H1 (cell line): ENCODE measurements at regions not wholly inside any gene's neighbourhood (a gene's known extent, or its start where the extent isn't known, plus 50 kb on each side); places are given as distances from the start of the nearest gene placed in this dataset.

Source experiments
- CTCF ChIA-PET: fragments of 300-600 bp; sonication (Branson Sonifier 250); formaldehyde crosslinking; loops from one replicate; lab custom pipeline; 2021; ENCODE audit not compliant: partially characterized antibody; lab: Charles Lee
- POLR2A ChIA-PET: fragments of 300-600 bp; sonication (Branson Sonifier 250); formaldehyde crosslinking; loops from one replicate; lab custom pipeline; 2021; ENCODE audit warnings: inconsistent platforms; ENCODE audit not compliant: partially characterized antibody; lab: Charles Lee
- DNase-seq, 2 experiments: peaks; one replicate each; pipeline versions ENCODE4 v3.0.0 to v3.0.0-alpha.2; 2010 to 2022; ENCODE audit warnings: low spot score in 2 of 2, low read depth in 1 of 2, mixed read lengths in 1 of 2
- FAIRE-seq: peaks from 2 replicates; lab custom pipeline; 2011; peaks lifted over from hg19 to GRCh38; lab: Jason Lieb, UNC
- H2AFZ ChIP-seq: 2 replicates; pipeline ENCODE4 v1.8.1; 2012; ENCODE audit warnings: low read length, inconsistent platforms
- H2AK5ac ChIP-seq: 2 replicates; pipeline ENCODE4 v1.6.1; 2013; ENCODE audit warnings: low read depth, low read length
- H2BK120ac ChIP-seq: replicated peaks from 2 replicates; pipeline ENCODE3; 2013; ENCODE audit warnings: low read depth, low read length, inconsistent platforms
- H2BK12ac ChIP-seq: 2 replicates; pipeline ENCODE4 v1.6.1; 2013; ENCODE audit warnings: low read depth, low read length
- H2BK15ac ChIP-seq: 2 replicates; pipeline ENCODE4 v1.6.1; 2013; ENCODE audit warnings: low read length
- H2BK20ac ChIP-seq: 2 replicates; pipeline ENCODE4 v1.6.1; 2013; ENCODE audit warnings: low read length
- H2BK5ac ChIP-seq: 2 replicates; pipeline ENCODE4 v1.6.1; 2013; ENCODE audit warnings: low read depth, low read length
- H3K14ac ChIP-seq: 2 replicates; pipeline ENCODE4 v1.6.1; 2013; ENCODE audit warnings: inconsistent platforms; ENCODE audit not compliant: insufficient read length
- H3K18ac ChIP-seq: 2 replicates; pipeline ENCODE4 v1.6.1; 2013; ENCODE audit warnings: low read length; ENCODE audit errors: extremely low read depth
- H3K23ac ChIP-seq: 2 replicates; pipeline ENCODE4 v1.6.1; 2013; ENCODE audit warnings: inconsistent platforms; ENCODE audit not compliant: insufficient read length
- H3K23me2 ChIP-seq: 2 replicates; pipeline ENCODE4 v1.6.1; 2013; ENCODE audit warnings: low read depth, low read length
- H3K27ac ChIP-seq: 2 replicates; pipeline ENCODE4 v1.6.1; 2011; ENCODE audit warnings: low read depth, low read length, inconsistent platforms
- H3K27me3 ChIP-seq, 4 experiments: replicated peaks in 1 of 4; 1 replicate in 1 of 4; 2 replicates in 3 of 4; pipeline versions ENCODE4 v1.6.1 to v1.8.1; 2011 to 2013; ENCODE audit warnings: low read length in 3 of 4, mild to moderate bottlenecking in 3 of 4, inconsistent platforms in 2 of 4, mixed read lengths in 2 of 4, moderate library complexity in 1 of 4; ENCODE audit not compliant: control insufficient read depth in 3 of 4, insufficient read depth in 3 of 4; ENCODE audit errors: extremely low read depth in 1 of 4
- H3K36me3 ChIP-seq, 4 experiments: 2 replicates each; pipeline versions ENCODE4 v1.6.1 to v1.8.1; 2011 to 2013; ENCODE audit warnings: mild to moderate bottlenecking in 4 of 4, low read length in 3 of 4, moderate library complexity in 2 of 4, control low read depth in 1 of 4, inconsistent platforms in 1 of 4; ENCODE audit not compliant: insufficient read depth in 4 of 4, control insufficient read depth in 2 of 4
- H3K4ac ChIP-seq: replicated peaks from 2 replicates; pipeline ENCODE3; 2013; ENCODE audit warnings: low read length, low read depth, mixed read lengths, inconsistent platforms; ENCODE audit not compliant: insufficient read length
- H3K4me1 ChIP-seq, 4 experiments: replicated peaks in 1 of 4; 1 replicate in 1 of 4; 2 replicates in 3 of 4; pipeline versions ENCODE4 v1.6.1 to v1.8.1; 2011 to 2013; ENCODE audit warnings: low read length in 3 of 4, inconsistent platforms in 2 of 4, mixed read lengths in 1 of 4; ENCODE audit not compliant: insufficient read depth in 4 of 4, control insufficient read depth in 3 of 4
- H3K4me2 ChIP-seq, 2 experiments: 2 replicates each; pipeline versions ENCODE4 v1.6.1 to v1.8.1; 2011 to 2013; ENCODE audit warnings: low read depth in 2 of 2, low read length in 2 of 2, control low read depth in 1 of 2, inconsistent platforms in 1 of 2, mild to moderate bottlenecking in 1 of 2; ENCODE audit not compliant: insufficient read depth in 1 of 2
- H3K4me3 ChIP-seq, 4 experiments: fragments of 200-600, 300-600 bp in 1 of 4; sonication (generic), shearing (Covaris generic), sonication (Bioruptor Twin) in 1 of 4; 2 replicates each; pipeline versions ENCODE4 v1.5.1 to v1.8.1; 2011 to 2016; ENCODE audit warnings: low read length in 4 of 4, low read depth in 3 of 4, control low read depth in 2 of 4, inconsistent platforms in 2 of 4, mild to moderate bottlenecking in 2 of 4, mixed read lengths in 1 of 4, moderate library complexity in 1 of 4; ENCODE audit not compliant: insufficient read depth in 2 of 4; ENCODE audit errors: extremely low read depth in 1 of 4
- H3K56ac ChIP-seq: replicated peaks from 2 replicates; pipeline ENCODE3; 2013; ENCODE audit warnings: low read depth, mild to moderate bottlenecking, mixed read lengths, low read length, inconsistent platforms; ENCODE audit not compliant: insufficient read length
- H3K79me1 ChIP-seq: 2 replicates; pipeline ENCODE4 v1.6.1; 2013; ENCODE audit warnings: low read depth, low read length, control low read depth
- H3K79me2 ChIP-seq, 2 experiments: 2 replicates each; pipeline versions ENCODE4 v1.6.1 to v1.8.1; 2012 to 2013; ENCODE audit warnings: low read length in 2 of 2, mild to moderate bottlenecking in 2 of 2, inconsistent platforms in 1 of 2; ENCODE audit not compliant: insufficient read depth in 2 of 2, control insufficient read depth in 1 of 2
- H3K9ac ChIP-seq, 4 experiments: replicated peaks in 1 of 4; 1 replicate in 1 of 4; 2 replicates in 3 of 4; pipeline versions ENCODE4 v1.6.1 to v1.8.1; 2011 to 2013; ENCODE audit warnings: low read depth in 3 of 4, low read length in 3 of 4, control low read depth in 2 of 4, mild to moderate bottlenecking in 2 of 4, moderate library complexity in 2 of 4, inconsistent platforms in 1 of 4; ENCODE audit errors: extremely low read depth in 1 of 4
- H3K9me3 ChIP-seq, 2 experiments: 2 replicates each; pipeline versions ENCODE4 v1.6.1 to v1.8.1; 2012 to 2013; ENCODE audit warnings: mild to moderate bottlenecking in 2 of 2, moderate library complexity in 2 of 2, control low read depth in 1 of 2, inconsistent platforms in 1 of 2, low read depth in 1 of 2, low read length in 1 of 2, mixed read lengths in 1 of 2; ENCODE audit not compliant: insufficient read depth in 2 of 2
- H4K20me1 ChIP-seq, 2 experiments: replicated peaks in 1 of 2; 2 replicates each; pipeline versions ENCODE3 to v1.8.1; 2011 to 2013; ENCODE audit warnings: inconsistent platforms in 2 of 2, low read length in 2 of 2, mild to moderate bottlenecking in 1 of 2; ENCODE audit not compliant: insufficient read depth in 2 of 2, control insufficient read depth in 1 of 2
- H4K5ac ChIP-seq: 2 replicates; pipeline ENCODE4 v1.6.1; 2013; ENCODE audit warnings: low read length, low read depth, mixed read lengths, inconsistent platforms; ENCODE audit not compliant: insufficient read length
- H4K8ac ChIP-seq: 2 replicates; pipeline ENCODE4 v1.8.0; 2013; ENCODE audit warnings: mild to moderate bottlenecking, moderate library complexity, low read length, inconsistent platforms; ENCODE audit not compliant: insufficient read depth; ENCODE audit errors: extremely low read depth
- H4K91ac ChIP-seq: replicated peaks from 2 replicates; pipeline ENCODE3; 2013; ENCODE audit warnings: low read length, mixed read lengths, inconsistent platforms; ENCODE audit not compliant: insufficient read length
- BCL11A ChIP-seq, 2 experiments: IDR thresholded peaks; one replicate each; pipeline ENCODE4 v1.6.1; 2011; ENCODE audit warnings: low read depth in 2 of 2, low read length in 2 of 2, mild to moderate bottlenecking in 2 of 2
- CTBP2 ChIP-seq: IDR thresholded peaks from 2 replicates; pipeline ENCODE4 v1.7.0; 2011; ENCODE audit warnings: borderline replicate concordance, mild to moderate bottlenecking, moderate library complexity, mixed read lengths, low read length; ENCODE audit not compliant: insufficient read depth, insufficient read length
- JUN ChIP-seq: IDR thresholded peaks from 2 replicates; pipeline ENCODE4 v1.6.1; 2011; ENCODE audit warnings: low read depth, mild to moderate bottlenecking, improper control_type of control experiment, low read length
- KDM5A ChIP-seq: fragments of 200-600 bp; IDR thresholded peaks from 2 replicates; pipeline ENCODE4 v1.7.1; 2012; ENCODE audit warnings: mild to moderate bottlenecking, low read length, inconsistent platforms, mixed read lengths
- NANOG ChIP-seq: IDR thresholded peaks from 2 replicates; pipeline ENCODE4 v1.6.1; 2011; ENCODE audit warnings: low read length, low read depth, mild to moderate bottlenecking, inconsistent platforms; ENCODE audit not compliant: insufficient read depth, poor library complexity, severe bottlenecking
- POLR2A ChIP-seq, 2 experiments: IDR thresholded peaks; 1 replicate in 1 of 2; 2 replicates in 1 of 2; pipeline ENCODE4 v1.6.1; 2011; ENCODE audit warnings: low read depth in 2 of 2, low read length in 2 of 2, mild to moderate bottlenecking in 2 of 2; ENCODE audit errors: control extremely low read depth in 1 of 2
- POLR2AphosphoS5 ChIP-seq: IDR thresholded peaks from 2 replicates; pipeline ENCODE4 v1.6.1; 2011; ENCODE audit warnings: low read depth, low read length
- RXRA ChIP-seq: IDR thresholded peaks from 2 replicates; pipeline ENCODE4 v1.6.1; 2011; ENCODE audit warnings: low read depth, mild to moderate bottlenecking, low read length, moderate library complexity; ENCODE audit not compliant: insufficient read depth
- TAF1 ChIP-seq: IDR thresholded peaks from 2 replicates; pipeline ENCODE4 v1.6.1; 2011; ENCODE audit warnings: mild to moderate bottlenecking, low read depth, low read length
- TCF12 ChIP-seq: IDR thresholded peaks from 2 replicates; pipeline ENCODE4 v1.6.1; 2011; ENCODE audit warnings: low read depth, mild to moderate bottlenecking, low read length
- WGBS, 2 experiments: shearing (Covaris generic) in 1 of 2; methylation state at CpG; one replicate each; pipeline versions ENCODE4 v1.1.6 to v1.1.7; 2013 to 2015; ENCODE audit warnings: low lambda C conversion rate in 2 of 2, mixed read lengths in 2 of 2, inconsistent platforms in 1 of 2, low coverage in 1 of 2, missing lambda C conversion rate in 1 of 2; ENCODE audit not compliant: insufficient replicate concordance in 2 of 2, insufficient coverage in 1 of 2, insufficient read length in 1 of 2; ENCODE audit errors: extremely low coverage in 1 of 2, missing lambda C conversion rate in 1 of 2; 5-methylcytosine and 5-hydroxymethylcytosine counted together
- TF ChIP-seq, protein P1 (sequence below): IDR thresholded peaks from 2 replicates; pipeline ENCODE4 v1.6.1; 2011; ENCODE audit warnings: low read depth, mild to moderate bottlenecking, low read length; ENCODE audit not compliant: insufficient read depth
- TF ChIP-seq, protein P2 (sequence below), 3 experiments: IDR thresholded peaks; 1 replicate in 2 of 3; 2 replicates in 1 of 3; pipeline versions ENCODE4 v1.5.1 to v1.6.1; 2011; ENCODE audit warnings: low read length in 3 of 3, mild to moderate bottlenecking in 3 of 3, inconsistent platforms in 2 of 3, low read depth in 1 of 3, moderate library complexity in 1 of 3; ENCODE audit not compliant: insufficient read depth in 1 of 3; ENCODE audit errors: control extremely low read depth in 1 of 3

DNA sequence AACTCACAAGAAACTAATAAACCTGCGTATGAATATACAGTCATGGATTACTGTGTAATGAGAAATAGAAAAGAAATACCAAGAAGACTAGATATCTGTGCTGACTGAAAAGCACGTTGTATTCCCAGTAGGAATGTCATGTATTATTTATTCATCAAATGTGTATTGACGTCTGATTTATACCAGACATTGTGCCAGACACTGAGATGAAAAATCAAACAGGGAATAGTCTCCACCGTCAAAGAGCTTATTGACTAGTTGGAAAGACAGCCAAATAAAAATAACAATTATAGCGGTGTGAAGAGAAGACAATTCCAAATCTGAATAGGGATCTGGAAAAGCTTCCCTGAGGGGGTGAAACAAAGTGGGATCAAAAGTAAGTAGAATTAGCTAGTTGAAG lies 687.6 kb downstream of the C4orf33 start:
- H3K9me3 ChIP-seq: no peaks in the 10 kb centered on the region
- no peak overlapping the region for H3K18ac ChIP-seq
- no peak overlapping the region for H3K9ac ChIP-seq
- ChIA-PET CTCF (interaction anchor here (0.6 to 2.6 kb wide), 3 partner anchors 11 to 569 kb away, joined by 3 to 6 read pairs (median 3); no protein-coding TSS in a partner anchor), POLR2A (no interaction called here)
- 90% methylated on average over 5 of the region's 5 CpGs; no CpG with 5 or more reads in 1 of the 2 experiments for WGBS, 2 experiments
- no peak overlapping the region for H3K4ac ChIP-seq
- H2BK12ac ChIP-seq: no peak overlapping the region
- no peaks in the 10 kb centered on the region for H3K79me1 ChIP-seq
- H3K56ac ChIP-seq: no peak overlapping the region
- DNase-seq: no peak
- H2AFZ ChIP-seq: no peak overlapping the region
- H3K27me3 ChIP-seq: no peaks in the 10 kb centered on the region
- H3K4me1 ChIP-seq: no peaks in the 10 kb centered on the region
- no peak overlapping the region for H4K5ac ChIP-seq
- FAIRE-seq: no peak
- no peaks in the 10 kb centered on the region for H4K20me1 ChIP-seq
- no peak overlapping the region for H3K27ac ChIP-seq
- no peak overlapping the region for H3K23ac ChIP-seq
- H3K36me3 ChIP-seq: no peaks in the 10 kb centered on the region
- H3K23me2 ChIP-seq: no peaks in the 10 kb centered on the region
- H4K91ac ChIP-seq: no peak overlapping the region
- no peak overlapping the region for H4K8ac ChIP-seq
- no peak overlapping the region for H2BK5ac ChIP-seq
- no peak overlapping the region for H2AK5ac ChIP-seq
- H2BK20ac ChIP-seq: no peak overlapping the region
- no peak overlapping the region for H2BK15ac ChIP-seq
- H3K14ac ChIP-seq: no peak overlapping the region
- no peaks in the 10 kb centered on the region for H3K79me2 ChIP-seq
- H3K4me3 ChIP-seq: no peak overlapping the region
- no peak overlapping the region for H2BK120ac ChIP-seq
- H3K4me2 ChIP-seq: no peak overlapping the region
- no peak for TF ChIP-seq CTBP2
- TF ChIP-seq RXRA: no peak
- TF ChIP-seq, protein P1, sequence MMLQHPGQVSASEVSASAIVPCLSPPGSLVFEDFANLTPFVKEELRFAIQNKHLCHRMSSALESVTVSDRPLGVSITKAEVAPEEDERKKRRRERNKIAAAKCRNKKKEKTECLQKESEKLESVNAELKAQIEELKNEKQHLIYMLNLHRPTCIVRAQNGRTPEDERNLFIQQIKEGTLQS: no peak
- TF ChIP-seq NANOG: no peak
- no peak for TF ChIP-seq KDM5A
- TF ChIP-seq TCF12: no peak
- no peak for TF ChIP-seq POLR2AphosphoS5
- no peak for TF ChIP-seq TAF1
- no peak for TF ChIP-seq POLR2A (IDR thresholded peaks at IDR 0.05; ENCODE audit: control extremely low read depth in 1 of 2, low read depth in 2 of 2, low read length in 2 of 2)
- TF ChIP-seq BCL11A (IDR thresholded peaks at IDR 0.05; ENCODE audit: low read depth in 2 of 2, low read length in 2 of 2): no peak
- TF ChIP-seq, protein P2, sequence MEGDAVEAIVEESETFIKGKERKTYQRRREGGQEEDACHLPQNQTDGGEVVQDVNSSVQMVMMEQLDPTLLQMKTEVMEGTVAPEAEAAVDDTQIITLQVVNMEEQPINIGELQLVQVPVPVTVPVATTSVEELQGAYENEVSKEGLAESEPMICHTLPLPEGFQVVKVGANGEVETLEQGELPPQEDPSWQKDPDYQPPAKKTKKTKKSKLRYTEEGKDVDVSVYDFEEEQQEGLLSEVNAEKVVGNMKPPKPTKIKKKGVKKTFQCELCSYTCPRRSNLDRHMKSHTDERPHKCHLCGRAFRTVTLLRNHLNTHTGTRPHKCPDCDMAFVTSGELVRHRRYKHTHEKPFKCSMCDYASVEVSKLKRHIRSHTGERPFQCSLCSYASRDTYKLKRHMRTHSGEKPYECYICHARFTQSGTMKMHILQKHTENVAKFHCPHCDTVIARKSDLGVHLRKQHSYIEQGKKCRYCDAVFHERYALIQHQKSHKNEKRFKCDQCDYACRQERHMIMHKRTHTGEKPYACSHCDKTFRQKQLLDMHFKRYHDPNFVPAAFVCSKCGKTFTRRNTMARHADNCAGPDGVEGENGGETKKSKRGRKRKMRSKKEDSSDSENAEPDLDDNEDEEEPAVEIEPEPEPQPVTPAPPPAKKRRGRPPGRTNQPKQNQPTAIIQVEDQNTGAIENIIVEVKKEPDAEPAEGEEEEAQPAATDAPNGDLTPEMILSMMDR (IDR thresholded peaks at IDR 0.05; ENCODE audit: control extremely low read depth in 1 of 3, insufficient read depth in 1 of 3, low read depth in 1 of 3, low read length in 3 of 3): no peak
- TF ChIP-seq JUN: no peak
